GM20000 (cell line): ENCODE measurements at regions not wholly inside any gene's neighbourhood (a gene's known extent, or its start where the extent isn't known, plus 50 kb on each side); places are given as distances from the start of the nearest gene placed in this dataset.

ENCODE experiments used
- DNase-seq: peaks from one replicate; pipeline ENCODE4 v3.0.0; 2012; ENCODE audit warnings: low spot score
- TF ChIP-seq, protein P1 (sequence below): IDR thresholded peaks from 2 replicates; pipeline ENCODE4 v1.5.1; 2012; ENCODE audit warnings: mild to moderate bottlenecking, control low read depth; ENCODE audit errors: extremely low read depth, missing control alignments

DNA sequence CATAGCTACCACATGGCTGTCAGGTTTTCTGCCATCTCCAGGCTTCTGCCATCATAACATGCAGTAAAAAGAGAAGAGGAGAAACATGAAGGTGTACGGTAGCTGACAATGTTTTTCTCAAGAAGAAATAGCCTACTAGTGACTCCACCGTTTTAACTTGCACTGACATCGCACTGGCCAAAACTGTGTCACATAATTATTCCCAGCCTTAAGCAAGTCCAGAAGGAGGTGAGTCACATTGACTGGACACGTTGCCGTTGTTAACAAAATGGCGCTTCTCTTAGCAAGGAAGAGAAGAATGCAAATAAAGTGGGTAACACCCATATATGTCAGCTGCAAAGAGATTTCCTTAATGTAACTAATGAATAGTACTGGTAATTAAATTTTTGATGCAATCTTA is 810.4 kb upstream of the SLC10A2 start:
- no peak for DNase-seq
- TF ChIP-seq, protein P1, sequence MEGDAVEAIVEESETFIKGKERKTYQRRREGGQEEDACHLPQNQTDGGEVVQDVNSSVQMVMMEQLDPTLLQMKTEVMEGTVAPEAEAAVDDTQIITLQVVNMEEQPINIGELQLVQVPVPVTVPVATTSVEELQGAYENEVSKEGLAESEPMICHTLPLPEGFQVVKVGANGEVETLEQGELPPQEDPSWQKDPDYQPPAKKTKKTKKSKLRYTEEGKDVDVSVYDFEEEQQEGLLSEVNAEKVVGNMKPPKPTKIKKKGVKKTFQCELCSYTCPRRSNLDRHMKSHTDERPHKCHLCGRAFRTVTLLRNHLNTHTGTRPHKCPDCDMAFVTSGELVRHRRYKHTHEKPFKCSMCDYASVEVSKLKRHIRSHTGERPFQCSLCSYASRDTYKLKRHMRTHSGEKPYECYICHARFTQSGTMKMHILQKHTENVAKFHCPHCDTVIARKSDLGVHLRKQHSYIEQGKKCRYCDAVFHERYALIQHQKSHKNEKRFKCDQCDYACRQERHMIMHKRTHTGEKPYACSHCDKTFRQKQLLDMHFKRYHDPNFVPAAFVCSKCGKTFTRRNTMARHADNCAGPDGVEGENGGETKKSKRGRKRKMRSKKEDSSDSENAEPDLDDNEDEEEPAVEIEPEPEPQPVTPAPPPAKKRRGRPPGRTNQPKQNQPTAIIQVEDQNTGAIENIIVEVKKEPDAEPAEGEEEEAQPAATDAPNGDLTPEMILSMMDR, result no peak

DNA sequence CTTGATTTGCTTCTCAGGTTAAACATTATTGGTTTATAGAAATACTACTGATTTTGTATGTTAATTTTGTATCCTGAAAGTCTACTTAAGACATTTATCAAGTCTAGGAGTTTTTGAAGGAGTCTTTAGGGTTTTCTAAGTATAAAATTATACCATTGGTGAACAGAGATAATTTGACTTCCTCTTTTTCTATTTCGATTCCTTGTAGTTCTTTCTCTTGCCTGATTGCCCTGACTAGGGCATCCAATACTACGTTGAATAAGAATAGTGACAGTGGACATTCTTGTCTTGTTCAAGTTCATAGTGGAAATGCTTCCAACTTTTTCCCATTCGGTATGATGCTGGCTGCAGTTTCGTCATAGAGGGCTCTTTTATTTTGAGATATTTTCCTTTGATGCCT is 807.5 kb upstream of the SLC10A2 start:
- no peak for DNase-seq
- TF ChIP-seq, protein P1, result no peak

DNA sequence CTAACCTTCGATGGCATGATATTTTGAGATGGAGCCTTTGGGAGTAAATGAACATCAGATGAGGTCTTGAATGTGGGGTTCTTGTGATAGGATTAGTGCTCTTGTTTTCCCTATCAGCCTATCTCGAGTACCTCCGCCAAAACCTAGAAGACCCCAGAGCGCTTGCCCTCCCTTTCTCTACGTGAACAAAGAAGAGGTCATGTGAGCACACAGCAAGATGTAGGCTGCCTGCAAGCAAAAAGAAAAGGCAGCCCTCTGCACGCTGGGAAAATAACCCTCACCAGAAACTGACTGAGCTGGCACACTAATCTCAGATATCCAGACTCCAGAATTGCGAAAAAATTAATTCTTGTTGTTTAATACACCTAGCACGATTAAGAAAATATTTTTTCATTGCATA is 799.8 kb upstream of the SLC10A2 start:
- DNase-seq, result no peak
- TF ChIP-seq, protein P1, result no peak

DNA sequence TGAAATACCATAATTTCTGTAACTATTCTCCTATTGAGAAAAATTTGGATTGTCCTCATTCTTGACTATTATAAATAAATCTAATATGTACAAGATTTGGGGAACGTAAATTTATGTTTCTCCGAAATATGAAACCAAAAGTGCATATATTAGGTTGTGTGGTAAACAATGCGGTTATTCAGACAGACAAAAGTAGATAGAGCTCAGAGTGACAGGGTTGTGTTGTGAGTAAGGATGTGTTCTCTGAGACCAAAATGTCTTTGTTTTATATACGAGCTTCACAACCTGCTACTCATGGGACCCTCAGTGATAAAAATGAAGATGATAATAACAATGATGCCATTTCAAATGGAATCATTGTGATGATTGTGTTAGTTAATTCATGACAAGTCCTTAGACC is 796.3 kb upstream of the SLC10A2 start:
- no peak for DNase-seq

DNA sequence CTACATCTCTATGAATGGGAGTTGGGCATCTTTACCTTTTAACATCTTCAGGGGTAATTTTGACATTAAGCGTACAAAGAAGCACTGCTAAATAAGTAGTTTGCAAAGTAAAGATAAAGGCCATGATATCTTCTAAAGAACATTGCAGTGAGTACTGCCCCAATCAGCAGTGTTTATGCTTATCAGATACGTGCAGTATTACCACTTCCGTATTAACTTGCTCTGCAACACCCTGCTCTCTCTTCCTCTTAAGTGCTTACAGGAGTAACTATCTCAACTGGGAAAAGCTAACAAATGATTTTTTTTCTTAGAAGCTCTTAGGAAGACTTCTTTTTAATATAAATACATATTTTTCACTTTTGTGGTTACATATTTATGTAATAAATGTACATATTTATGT is 793.7 kb upstream of the SLC10A2 start:
- DNase-seq, result no peak
- TF ChIP-seq, protein P1, result no peak

More for the DNA sequence above, 796.3 kb upstream of the SLC10A2 start:
- TF ChIP-seq, protein P1, result no peak

DNA sequence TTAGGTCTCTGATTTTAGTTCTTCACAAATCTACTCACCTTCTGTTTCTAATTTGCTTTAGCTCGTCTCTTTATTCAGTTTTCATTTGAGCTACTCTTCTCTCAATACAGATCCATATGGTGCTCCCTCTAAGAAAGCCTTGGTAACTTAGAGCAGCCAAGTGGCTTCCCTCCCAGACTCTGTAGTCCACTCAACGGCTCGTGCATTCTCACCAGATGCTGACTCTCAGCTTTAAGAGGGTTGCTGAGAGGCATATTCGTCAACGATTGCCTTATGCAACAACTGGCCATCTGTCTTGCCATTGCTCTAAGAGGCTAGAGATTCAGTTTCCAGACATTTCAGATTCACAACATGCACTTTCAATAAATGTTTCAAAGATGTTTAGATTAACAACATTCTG is 785.8 kb upstream of the SLC10A2 start:
- TF ChIP-seq, protein P1, result no peak
- DNase-seq, result no peak

DNA sequence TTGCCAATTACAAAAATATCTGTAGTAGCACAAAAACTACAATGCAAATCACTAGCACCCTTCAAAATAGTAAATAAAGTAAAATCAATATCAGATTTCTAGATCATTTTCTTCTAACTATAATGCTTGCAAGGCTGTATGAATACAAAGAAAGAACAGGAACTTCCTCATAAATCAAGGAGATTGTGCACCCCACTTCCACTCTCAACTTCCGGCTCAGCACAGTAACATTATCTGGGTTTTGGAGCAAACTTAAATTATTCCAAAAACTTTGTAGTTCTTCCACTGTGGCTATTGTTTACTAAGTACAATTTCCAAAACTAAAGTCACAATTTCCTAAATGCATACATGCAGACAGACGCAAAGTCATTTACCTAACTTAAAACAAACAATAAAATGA is 778.3 kb upstream of the SLC10A2 start:
- TF ChIP-seq, protein P1, result no peak
- DNase-seq, result no peak
